PC-3 (cell line): ENCODE measurements at regions not wholly inside any gene's neighbourhood (a gene's known extent, or its start where the extent isn't known, plus 50 kb on each side); places are given as distances from the start of the nearest gene placed in this dataset.

ENCODE experiments used
- ATAC-seq: fragments of 200-7000 bp; cut with Tn5 transposase; 2 replicates; pipeline ENCODE4 v1.9.1; 2020; ENCODE audit warnings: mild to moderate bottlenecking, moderate library complexity
- BruUV-seq: library from RNA; stranded (reverse); fragments of 400-500 nt; replicated peaks from 2 replicates; lab custom pipeline; 2021; lab: Mats Ljungman, UMichigan
- CTCF ChIA-PET: fragments of 300-600 bp; sonication (Branson Sonifier 250); formaldehyde crosslinking; loops from one replicate; lab custom pipeline; 2022; ENCODE audit warnings: antibody characterized with exemption; lab: Charles Lee
- POLR2A ChIA-PET: fragments of 300-600 bp; sonication (Branson Sonifier 250); formaldehyde crosslinking; loops from one replicate; lab custom pipeline; 2022; ENCODE audit warnings: antibody characterized with exemption; ENCODE audit not compliant: unreplicated experiment; lab: Charles Lee
- DNase-seq: peaks from one replicate; pipeline ENCODE4 v3.0.0-alpha.2; 2015
- H2AFZ ChIP-seq: fragments of 300-600 bp; sonication (generic); 2 replicates; pipeline ENCODE4 v1.6.0; 2016; ENCODE audit warnings: antibody characterized with exemption, low read length
- H3F3A ChIP-seq: fragments of 300-600 bp; sonication (generic); one replicate; pipeline ENCODE4 v1.6.0; 2017; ENCODE audit warnings: antibody characterized with exemption, low read length, control low read depth, mild to moderate bottlenecking; ENCODE audit not compliant: unreplicated experiment
- H3K27ac ChIP-seq: fragments of 300-600 bp; sonication (generic); 2 replicates; pipeline ENCODE4 v1.5.1; 2016; ENCODE audit warnings: mild to moderate bottlenecking, low read length
- H3K27me3 ChIP-seq: fragments of 300-600 bp; sonication (generic); 2 replicates; pipeline ENCODE4 v1.6.1; 2016; ENCODE audit warnings: low read length, mixed read lengths
- H3K36me3 ChIP-seq: fragments of 300-600 bp; sonication (generic); 2 replicates; pipeline ENCODE4 v1.6.1; 2016; ENCODE audit warnings: low read depth, mixed run types, low read length, mixed read lengths
- H3K4me1 ChIP-seq: fragments of 300-600 bp; sonication (generic); 2 replicates; pipeline ENCODE4 v1.5.1; 2016; ENCODE audit warnings: low read length; ENCODE audit not compliant: insufficient read depth
- H3K4me2 ChIP-seq: fragments of 300-600 bp; sonication (generic); 2 replicates; pipeline ENCODE4 v1.6.0; 2016; ENCODE audit warnings: low read length
- H3K4me3 ChIP-seq: fragments of 300-600 bp; sonication (generic); 2 replicates; pipeline ENCODE4 v1.5.1; 2016; ENCODE audit warnings: mild to moderate bottlenecking, low read length, mixed read lengths
- H3K79me2 ChIP-seq: fragments of 300-600 bp; sonication (generic); 2 replicates; pipeline ENCODE4 v1.6.1; 2017; ENCODE audit warnings: low read length, mixed read lengths
- H3K9ac ChIP-seq: fragments of 300-600 bp; sonication (generic); 2 replicates; pipeline ENCODE4 v1.6.0; 2016; ENCODE audit warnings: mild to moderate bottlenecking, low read length
- H3K9me2 ChIP-seq: fragments of 300-600 bp; sonication (generic); replicated peaks from 2 replicates; pipeline ENCODE4 v1.6.1; 2016; ENCODE audit warnings: mixed run types, low read length, mixed read lengths
- H3K9me3 ChIP-seq: fragments of 300-600 bp; sonication (generic); 2 replicates; pipeline ENCODE4 v1.6.1; 2016; ENCODE audit warnings: low read length, mixed read lengths
- H4K20me1 ChIP-seq: fragments of 300-600 bp; sonication (generic); 2 replicates; pipeline ENCODE4 v1.6.1; 2016; ENCODE audit warnings: low read length, mixed read lengths
- EZH2 ChIP-seq: fragments of 300-600 bp; sonication (generic); IDR thresholded peaks from one replicate; pipeline ENCODE4 v1.6.1; 2017; ENCODE audit warnings: antibody characterized with exemption, mild to moderate bottlenecking, low read length; ENCODE audit not compliant: unreplicated experiment
- EZH2phosphoT487 ChIP-seq: fragments of 300-600 bp; sonication (generic); IDR thresholded peaks from 2 replicates; pipeline ENCODE4 v1.6.1; 2018; ENCODE audit warnings: mild to moderate bottlenecking, antibody characterized with exemption, low read length, borderline replicate concordance
- intact Hi-C: fragments of 100-400 bp; cut with micrococcal nuclease; formaldehyde crosslinking; loops from 2 replicates; pipeline ENCODE4 v1.9.0; 2023
- TF ChIP-seq, protein P1 (sequence below): fragments of 300-600 bp; sonication (generic); conservative IDR thresholded peaks from 2 replicates; pipeline ENCODE4 v1.5.1; 2017; ENCODE audit warnings: antibody characterized with exemption, low read depth, mild to moderate bottlenecking, low read length

DNA sequence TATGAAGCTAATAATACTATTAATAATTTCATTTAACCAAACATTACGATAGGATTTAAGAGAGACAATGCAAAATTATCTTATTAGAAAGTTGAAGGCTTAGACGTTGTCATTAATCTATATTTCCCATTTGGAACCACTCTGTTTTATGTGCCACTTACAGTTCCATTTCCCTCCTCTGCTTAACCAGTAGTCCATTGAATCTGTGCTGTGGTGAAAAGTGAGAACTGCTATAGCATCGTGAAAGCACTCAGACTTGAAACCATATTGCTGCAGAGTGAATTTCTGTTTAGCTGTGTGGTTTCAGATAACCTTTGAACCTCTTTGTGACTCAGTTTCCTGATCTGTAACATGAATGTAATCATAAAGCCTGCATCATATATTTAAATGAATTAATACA, 2304.5 kb downstream of the MAT2B start:
- no peak overlapping the region for H2AFZ ChIP-seq
- no peaks in the 10 kb centered on the region for H3K9me3 ChIP-seq
- no peak overlapping the region for H3K4me2 ChIP-seq
- no peak overlapping the region for H3K27ac ChIP-seq
- POLR2A ChIA-PET: no interaction called here
- BruUV-seq: no TSS peak
- ATAC-seq (no peak), DNase-seq (no peak)
- intact Hi-C loops: no loop called here
- H3K79me2 ChIP-seq: no peaks in the 10 kb centered on the region
- H3K27me3 ChIP-seq: no peaks in the 10 kb centered on the region
- TF ChIP-seq EZH2: no peak
- TF ChIP-seq, protein P1, sequence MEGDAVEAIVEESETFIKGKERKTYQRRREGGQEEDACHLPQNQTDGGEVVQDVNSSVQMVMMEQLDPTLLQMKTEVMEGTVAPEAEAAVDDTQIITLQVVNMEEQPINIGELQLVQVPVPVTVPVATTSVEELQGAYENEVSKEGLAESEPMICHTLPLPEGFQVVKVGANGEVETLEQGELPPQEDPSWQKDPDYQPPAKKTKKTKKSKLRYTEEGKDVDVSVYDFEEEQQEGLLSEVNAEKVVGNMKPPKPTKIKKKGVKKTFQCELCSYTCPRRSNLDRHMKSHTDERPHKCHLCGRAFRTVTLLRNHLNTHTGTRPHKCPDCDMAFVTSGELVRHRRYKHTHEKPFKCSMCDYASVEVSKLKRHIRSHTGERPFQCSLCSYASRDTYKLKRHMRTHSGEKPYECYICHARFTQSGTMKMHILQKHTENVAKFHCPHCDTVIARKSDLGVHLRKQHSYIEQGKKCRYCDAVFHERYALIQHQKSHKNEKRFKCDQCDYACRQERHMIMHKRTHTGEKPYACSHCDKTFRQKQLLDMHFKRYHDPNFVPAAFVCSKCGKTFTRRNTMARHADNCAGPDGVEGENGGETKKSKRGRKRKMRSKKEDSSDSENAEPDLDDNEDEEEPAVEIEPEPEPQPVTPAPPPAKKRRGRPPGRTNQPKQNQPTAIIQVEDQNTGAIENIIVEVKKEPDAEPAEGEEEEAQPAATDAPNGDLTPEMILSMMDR: no peak
- no peak for TF ChIP-seq EZH2phosphoT487
- H3K9ac ChIP-seq: no peak overlapping the region
- no peaks in the 10 kb centered on the region for H4K20me1 ChIP-seq
- no peaks in the 10 kb centered on the region for H3K36me3 ChIP-seq
- no peaks in the 10 kb centered on the region for H3K4me1 ChIP-seq
- no peaks in the 10 kb centered on the region for H3K9me2 ChIP-seq
- H3F3A ChIP-seq: no peaks in the 10 kb centered on the region
- CTCF ChIA-PET: no interaction called here
- no peak overlapping the region for H3K4me3 ChIP-seq

DNA sequence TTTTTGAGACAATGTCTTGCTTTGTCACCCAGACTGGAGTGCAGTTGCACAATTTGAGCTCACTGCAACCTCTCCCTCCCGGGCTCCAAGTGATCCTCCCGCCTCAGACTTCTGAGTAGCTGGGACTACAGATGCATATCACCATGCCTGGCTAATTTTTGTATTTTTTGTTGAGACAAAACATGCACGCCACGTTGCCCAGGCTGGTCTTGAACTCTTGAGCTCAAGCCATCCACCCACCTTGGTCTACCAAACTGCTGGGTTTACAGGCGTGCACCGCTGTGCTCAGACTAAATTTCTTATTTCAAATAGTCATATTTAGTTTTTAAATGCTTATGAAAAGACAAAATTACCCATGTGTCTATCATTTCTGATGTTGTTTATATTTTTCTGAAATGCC, 2324.1 kb downstream of the MAT2B start:
- H4K20me1 ChIP-seq: no peaks in the 10 kb centered on the region
- intact Hi-C loops: no loop called here
- ChIA-PET POLR2A (no interaction called here), CTCF (no interaction called here)
- H3K36me3 ChIP-seq: no peaks in the 10 kb centered on the region
- no peak for DNase-seq
- no peak for TF ChIP-seq EZH2
- TF ChIP-seq, protein P1: no peak
- no peak for TF ChIP-seq EZH2phosphoT487
- H3K9me3 ChIP-seq: no peaks in the 10 kb centered on the region
- no peaks in the 10 kb centered on the region for H3K9me2 ChIP-seq
- H3K27me3 ChIP-seq: no peaks in the 10 kb centered on the region
- H3K27ac ChIP-seq: no peak overlapping the region
- no TSS peak for BruUV-seq
- H2AFZ ChIP-seq: no peak overlapping the region
- no peak for ATAC-seq
- no peaks in the 10 kb centered on the region for H3K79me2 ChIP-seq
- H3K4me2 ChIP-seq: no peak overlapping the region
- H3K4me3 ChIP-seq: no peak overlapping the region
- H3K4me1 ChIP-seq: no peaks in the 10 kb centered on the region
- H3F3A ChIP-seq: no peaks in the 10 kb centered on the region
- H3K9ac ChIP-seq: no peak overlapping the region

- ATAC-seq (no peak), DNase-seq (no peak)
- H3K9me3 ChIP-seq: no peaks in the 10 kb centered on the region
- CTCF ChIA-PET: no interaction called here
- no peaks in the 10 kb centered on the region for H3K79me2 ChIP-seq
- no peaks in the 10 kb centered on the region for H3K27me3 ChIP-seq
- H3K9ac ChIP-seq: no peak overlapping the region
- POLR2A ChIA-PET: no interaction called here
- H3K27ac ChIP-seq: no peak overlapping the region
- no peaks in the 10 kb centered on the region for H3K4me1 ChIP-seq
- H4K20me1 ChIP-seq: no peaks in the 10 kb centered on the region
- no peaks in the 10 kb centered on the region for H3K9me2 ChIP-seq
- no peaks in the 10 kb centered on the region for H3F3A ChIP-seq
- no peak overlapping the region for H2AFZ ChIP-seq
- TF ChIP-seq EZH2 (no peak), EZH2phosphoT487 (no peak)
- TF ChIP-seq, protein P1: no peak
- BruUV-seq: no TSS peak
- H3K4me2 ChIP-seq: no peak overlapping the region
- intact Hi-C loops: no loop called here
- no peaks in the 10 kb centered on the region for H3K36me3 ChIP-seq
- H3K4me3 ChIP-seq: no peak overlapping the region
These were observed 2329.5 kb downstream of the MAT2B start for GRCh38 chr5:165834891-165835290.
